ENCODE measurements at regions not wholly inside any gene's neighbourhood (a gene's known extent, or its start where the extent isn't known, plus 50 kb on each side); places are given as distances from the start of the nearest gene placed in this dataset.

- Histone ChIP-seq H3K36me3 (ENCODE audit: low read depth) (no peaks in the 10 kb centered on the region), H3K9me3 (no peaks in the 10 kb centered on the region), H3K4me3 (no peak overlapping the region), H3K4me1 (ENCODE audit: low read depth) (no peaks in the 10 kb centered on the region)
- intact Hi-C loops (cut with DNase I, micrococcal nuclease), result no loop called here
- TF ChIP-seq, protein P1, sequence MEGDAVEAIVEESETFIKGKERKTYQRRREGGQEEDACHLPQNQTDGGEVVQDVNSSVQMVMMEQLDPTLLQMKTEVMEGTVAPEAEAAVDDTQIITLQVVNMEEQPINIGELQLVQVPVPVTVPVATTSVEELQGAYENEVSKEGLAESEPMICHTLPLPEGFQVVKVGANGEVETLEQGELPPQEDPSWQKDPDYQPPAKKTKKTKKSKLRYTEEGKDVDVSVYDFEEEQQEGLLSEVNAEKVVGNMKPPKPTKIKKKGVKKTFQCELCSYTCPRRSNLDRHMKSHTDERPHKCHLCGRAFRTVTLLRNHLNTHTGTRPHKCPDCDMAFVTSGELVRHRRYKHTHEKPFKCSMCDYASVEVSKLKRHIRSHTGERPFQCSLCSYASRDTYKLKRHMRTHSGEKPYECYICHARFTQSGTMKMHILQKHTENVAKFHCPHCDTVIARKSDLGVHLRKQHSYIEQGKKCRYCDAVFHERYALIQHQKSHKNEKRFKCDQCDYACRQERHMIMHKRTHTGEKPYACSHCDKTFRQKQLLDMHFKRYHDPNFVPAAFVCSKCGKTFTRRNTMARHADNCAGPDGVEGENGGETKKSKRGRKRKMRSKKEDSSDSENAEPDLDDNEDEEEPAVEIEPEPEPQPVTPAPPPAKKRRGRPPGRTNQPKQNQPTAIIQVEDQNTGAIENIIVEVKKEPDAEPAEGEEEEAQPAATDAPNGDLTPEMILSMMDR (IDR thresholded peaks at IDR 0.05), result no peak
- no peak for ATAC-seq
- no peak for DNase-seq
Observed at GRCh38 chr2:75424936-75425619, 135.7 kb downstream of the EVA1A start.

GRCh38 chr2:75421986-75422385 lies 138.8 kb downstream of the EVA1A start:
- no peaks in the 10 kb centered on the region for H3K36me3 ChIP-seq (ENCODE audit: low read depth)
- no peaks in the 10 kb centered on the region for H3K9me3 ChIP-seq
- intact Hi-C loops (cut with DNase I, micrococcal nuclease), result no loop called here
- DNase-seq (no peak), ATAC-seq (no peak)
- no peaks in the 10 kb centered on the region for H3K4me1 ChIP-seq (ENCODE audit: low read depth)
- no peak overlapping the region for H3K4me3 ChIP-seq
- TF ChIP-seq, protein P1 (IDR thresholded peaks at IDR 0.05), result no peak

GRCh38 chr2:75416420-75417342 lies 144.1 kb downstream of the EVA1A start:
- DNase-seq (no peak), ATAC-seq (no peak)
- no peaks in the 10 kb centered on the region for H3K9me3 ChIP-seq
- H3K36me3 ChIP-seq (ENCODE audit: low read depth), result no peaks in the 10 kb centered on the region
- H3K4me1 ChIP-seq (ENCODE audit: low read depth), result no peaks in the 10 kb centered on the region
- intact Hi-C loops (cut with DNase I, micrococcal nuclease), result no loop called here
- TF ChIP-seq, protein P1 (IDR thresholded peaks at IDR 0.05), result no peak
- no peak overlapping the region for H3K4me3 ChIP-seq

GRCh38 chr2:75415731-75416130 lies 145.0 kb downstream of the EVA1A start:
- TF ChIP-seq, protein P1 (IDR thresholded peaks at IDR 0.05), result no peak
- no peak for DNase-seq
- Histone ChIP-seq H3K9me3 (peaks cover under 1% of the 10 kb centered on the region), H3K4me1 (ENCODE audit: low read depth) (no peaks in the 10 kb centered on the region), H3K4me3 (no peak overlapping the region), H3K36me3 (ENCODE audit: low read depth) (no peaks in the 10 kb centered on the region)
- intact Hi-C loops (cut with DNase I, micrococcal nuclease), result no loop called here
- no peak for ATAC-seq

DNA sequence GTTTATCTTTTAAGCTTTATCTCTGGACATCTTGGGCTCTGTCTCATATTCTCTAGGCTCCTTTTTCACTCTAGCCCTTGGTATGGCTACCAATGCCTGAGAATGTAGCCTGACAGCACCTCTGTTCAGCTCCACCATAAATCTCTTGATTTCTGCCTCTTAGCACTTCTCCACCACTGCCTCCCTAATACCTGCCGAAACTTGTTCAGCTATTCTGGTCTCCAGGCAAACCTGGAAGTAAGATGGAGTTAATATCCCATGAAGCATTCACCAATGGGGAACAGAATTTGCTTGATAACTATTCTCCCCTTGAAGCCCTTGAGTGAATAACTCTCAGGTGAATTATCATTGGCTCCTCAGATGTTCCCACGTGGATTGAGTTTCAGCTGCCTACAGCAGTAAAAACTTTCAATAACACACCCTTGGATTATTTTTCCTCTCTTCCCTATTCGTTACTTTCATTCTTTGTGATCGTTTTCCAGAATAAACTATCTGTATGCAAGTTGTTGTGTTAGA lies 145.6 kb downstream of the EVA1A start:
- intact Hi-C loops (cut with DNase I, micrococcal nuclease), result no loop called here
- ATAC-seq, result no peak

More for the DNA sequence above, 145.6 kb downstream of the EVA1A start:
- no peak for DNase-seq
- TF ChIP-seq, protein P1 (IDR thresholded peaks at IDR 0.05), result no peak
- Histone ChIP-seq H3K9me3 (peaks cover 4% of the 10 kb centered on the region), H3K4me1 (ENCODE audit: low read depth) (no peaks in the 10 kb centered on the region), H3K36me3 (ENCODE audit: low read depth) (no peaks in the 10 kb centered on the region), H3K4me3 (no peak overlapping the region)
